ENCODE measurements at regions not wholly inside any gene's neighbourhood (a gene's known extent, or its start where the extent isn't known, plus 50 kb on each side); places are given as distances from the start of the nearest gene placed in this dataset.

DNA sequence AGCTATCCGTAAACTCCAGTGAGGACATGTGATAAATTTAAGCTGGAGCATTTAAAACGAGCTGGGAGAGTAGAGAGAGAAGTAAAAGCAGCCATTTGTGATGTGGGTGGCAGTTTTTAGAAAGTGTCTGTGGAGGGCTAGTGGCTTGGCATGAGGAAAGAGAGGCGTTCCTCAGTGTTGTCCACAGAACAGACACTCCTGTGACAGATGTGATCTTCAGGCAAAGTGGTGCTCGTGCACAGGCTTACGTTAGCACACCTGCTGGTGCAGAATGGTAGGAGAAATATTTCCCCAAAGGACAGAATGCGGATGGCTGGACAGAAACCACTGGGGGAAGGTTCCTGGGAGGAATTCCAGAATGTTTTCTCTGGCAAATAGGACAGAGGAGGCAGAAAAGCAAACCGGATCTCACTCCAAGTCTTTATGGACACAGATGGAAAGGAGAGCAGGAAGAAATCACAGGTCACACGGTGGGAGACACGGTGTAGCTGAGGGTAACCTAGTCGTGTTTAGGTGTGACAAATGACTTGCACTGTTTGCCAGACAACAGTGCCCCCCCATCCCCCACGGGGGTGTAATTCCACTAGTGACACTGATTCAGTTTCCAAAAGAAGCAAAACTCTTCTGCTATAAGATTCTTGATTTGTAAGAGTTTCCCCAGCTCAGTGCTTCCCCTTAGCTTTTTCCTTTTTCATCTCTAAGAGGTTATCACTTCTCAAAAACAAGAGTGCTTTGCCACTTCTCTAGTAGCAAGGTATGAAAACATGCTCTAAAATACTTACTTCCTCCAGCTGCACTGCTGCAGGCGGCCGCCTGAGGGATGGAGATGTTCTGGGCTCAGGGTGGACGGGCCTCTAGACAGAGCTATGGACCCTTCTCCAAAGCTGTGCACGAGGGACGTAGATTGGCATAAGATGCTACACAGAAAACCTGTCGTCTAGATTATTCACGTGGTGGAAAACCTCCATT lies 293.2 kb downstream of the QKI start:
- TF ChIP-seq FOXP2 (optimal IDR thresholded peaks at IDR 0.05; ENCODE audit: borderline replicate concordance, extremely low read depth, extremely low read length, insufficient read depth) (no peak), POLR2AphosphoS5 (IDR thresholded peaks at IDR 0.05; ENCODE audit: low read depth, low read length) (no peak), SIN3A (IDR thresholded peaks at IDR 0.05; ENCODE audit: borderline replicate concordance, insufficient read depth, low read length) (no peak), TAF1 (IDR thresholded peaks at IDR 0.05; ENCODE audit: borderline replicate concordance, insufficient read depth, low read length) (no peak)
- TF ChIP-seq, protein P1, sequence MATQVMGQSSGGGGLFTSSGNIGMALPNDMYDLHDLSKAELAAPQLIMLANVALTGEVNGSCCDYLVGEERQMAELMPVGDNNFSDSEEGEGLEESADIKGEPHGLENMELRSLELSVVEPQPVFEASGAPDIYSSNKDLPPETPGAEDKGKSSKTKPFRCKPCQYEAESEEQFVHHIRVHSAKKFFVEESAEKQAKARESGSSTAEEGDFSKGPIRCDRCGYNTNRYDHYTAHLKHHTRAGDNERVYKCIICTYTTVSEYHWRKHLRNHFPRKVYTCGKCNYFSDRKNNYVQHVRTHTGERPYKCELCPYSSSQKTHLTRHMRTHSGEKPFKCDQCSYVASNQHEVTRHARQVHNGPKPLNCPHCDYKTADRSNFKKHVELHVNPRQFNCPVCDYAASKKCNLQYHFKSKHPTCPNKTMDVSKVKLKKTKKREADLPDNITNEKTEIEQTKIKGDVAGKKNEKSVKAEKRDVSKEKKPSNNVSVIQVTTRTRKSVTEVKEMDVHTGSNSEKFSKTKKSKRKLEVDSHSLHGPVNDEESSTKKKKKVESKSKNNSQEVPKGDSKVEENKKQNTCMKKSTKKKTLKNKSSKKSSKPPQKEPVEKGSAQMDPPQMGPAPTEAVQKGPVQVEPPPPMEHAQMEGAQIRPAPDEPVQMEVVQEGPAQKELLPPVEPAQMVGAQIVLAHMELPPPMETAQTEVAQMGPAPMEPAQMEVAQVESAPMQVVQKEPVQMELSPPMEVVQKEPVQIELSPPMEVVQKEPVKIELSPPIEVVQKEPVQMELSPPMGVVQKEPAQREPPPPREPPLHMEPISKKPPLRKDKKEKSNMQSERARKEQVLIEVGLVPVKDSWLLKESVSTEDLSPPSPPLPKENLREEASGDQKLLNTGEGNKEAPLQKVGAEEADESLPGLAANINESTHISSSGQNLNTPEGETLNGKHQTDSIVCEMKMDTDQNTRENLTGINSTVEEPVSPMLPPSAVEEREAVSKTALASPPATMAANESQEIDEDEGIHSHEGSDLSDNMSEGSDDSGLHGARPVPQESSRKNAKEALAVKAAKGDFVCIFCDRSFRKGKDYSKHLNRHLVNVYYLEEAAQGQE (IDR thresholded peaks at IDR 0.05; ENCODE audit: insufficient read depth in 1 of 2, low read depth in 2 of 2, low read length in 2 of 2) = peak in 1 of 2 experiments; percentile 35; a peak in 1 of 4 replicates

DNA sequence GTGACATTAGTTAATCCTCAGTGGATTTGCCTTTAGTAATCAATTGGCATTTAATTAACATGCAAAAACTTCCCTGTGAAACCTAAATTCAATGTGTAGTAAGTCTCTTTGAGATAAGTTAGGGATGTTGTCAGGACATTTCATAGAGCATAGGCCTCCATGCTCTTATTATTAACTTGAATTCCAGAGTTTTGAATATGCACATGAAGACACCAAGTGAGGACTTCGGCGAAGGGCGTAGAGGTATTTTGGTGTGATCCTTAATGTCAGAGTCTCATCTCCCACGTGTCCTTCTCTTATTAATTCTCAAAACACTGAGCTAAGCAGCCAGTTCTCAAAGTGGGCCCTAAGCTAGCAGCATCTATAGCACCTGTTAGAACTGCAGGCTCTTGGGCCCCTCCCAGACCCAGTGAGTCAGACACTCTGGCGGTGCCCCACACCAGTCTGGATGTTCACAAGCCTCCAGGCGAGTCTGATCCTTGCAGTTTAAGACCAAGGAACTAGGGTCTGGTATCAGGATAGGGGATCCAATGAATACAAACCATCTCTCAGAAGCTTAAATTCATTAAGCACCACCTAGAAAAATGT lies 292.1 kb downstream of the QKI start:
- TF ChIP-seq, protein P1 (IDR thresholded peaks at IDR 0.05; ENCODE audit: insufficient read depth in 1 of 2, low read depth in 2 of 2, low read length in 2 of 2) = no peak
- TF ChIP-seq SIN3A (IDR thresholded peaks at IDR 0.05; ENCODE audit: borderline replicate concordance, insufficient read depth, low read length) (no peak), TAF1 (IDR thresholded peaks at IDR 0.05; ENCODE audit: borderline replicate concordance, insufficient read depth, low read length) (no peak), POLR2AphosphoS5 (IDR thresholded peaks at IDR 0.05; ENCODE audit: low read depth, low read length) (no peak), FOXP2 (optimal IDR thresholded peaks at IDR 0.05; ENCODE audit: borderline replicate concordance, extremely low read depth, extremely low read length, insufficient read depth) (no peak)

DNA sequence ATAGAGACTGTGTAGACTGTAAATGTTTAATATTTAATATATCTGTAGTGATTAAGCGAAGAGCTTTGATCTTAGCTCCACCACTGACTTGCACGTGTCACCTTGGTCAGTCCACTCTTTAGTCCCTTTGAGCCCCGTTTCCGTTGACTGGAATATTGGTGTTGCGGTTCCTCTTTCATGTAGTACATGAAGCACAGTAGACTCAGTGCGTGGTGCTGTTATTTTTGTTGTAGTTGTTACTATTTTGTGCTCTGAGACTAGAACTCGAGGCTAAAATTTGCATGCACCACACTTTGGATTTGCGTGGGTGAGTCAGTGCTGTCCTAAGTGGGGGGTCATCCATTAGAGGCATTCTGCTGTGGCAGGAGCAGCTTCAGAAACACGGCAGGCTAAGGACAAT lies 291.4 kb downstream of the QKI start:
- TF ChIP-seq POLR2AphosphoS5 (IDR thresholded peaks at IDR 0.05; ENCODE audit: low read depth, low read length) = no peak
- no peak for TF ChIP-seq SIN3A (IDR thresholded peaks at IDR 0.05; ENCODE audit: borderline replicate concordance, insufficient read depth, low read length)
- TF ChIP-seq FOXP2 (optimal IDR thresholded peaks at IDR 0.05; ENCODE audit: borderline replicate concordance, extremely low read depth, extremely low read length, insufficient read depth) = no peak
- no peak for TF ChIP-seq TAF1 (IDR thresholded peaks at IDR 0.05; ENCODE audit: borderline replicate concordance, insufficient read depth, low read length)
- TF ChIP-seq, protein P1 (IDR thresholded peaks at IDR 0.05; ENCODE audit: insufficient read depth in 1 of 2, low read depth in 2 of 2, low read length in 2 of 2) = no peak

DNA sequence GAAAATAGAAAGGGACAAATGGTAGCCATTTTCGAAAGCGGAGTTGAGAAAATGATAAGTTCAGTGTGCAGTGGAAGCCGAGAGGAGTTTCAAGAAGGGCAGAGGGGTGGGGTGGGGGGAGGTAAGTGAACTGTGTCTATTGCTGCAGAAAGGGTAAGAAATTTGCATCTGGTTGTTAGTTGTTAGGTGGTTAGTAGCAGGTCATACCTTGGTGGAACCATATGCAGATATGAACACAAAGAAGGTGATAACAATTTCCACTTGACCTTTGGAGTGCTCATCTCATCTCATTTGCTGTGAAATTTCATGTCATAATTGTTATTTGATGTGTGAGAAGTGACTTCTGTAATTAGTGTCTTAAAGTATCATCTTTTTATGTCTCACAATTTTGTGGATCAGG lies 288.2 kb downstream of the QKI start:
- TF ChIP-seq SIN3A (IDR thresholded peaks at IDR 0.05; ENCODE audit: borderline replicate concordance, insufficient read depth, low read length) (no peak), POLR2AphosphoS5 (IDR thresholded peaks at IDR 0.05; ENCODE audit: low read depth, low read length) (no peak), FOXP2 (optimal IDR thresholded peaks at IDR 0.05; ENCODE audit: borderline replicate concordance, extremely low read depth, extremely low read length, insufficient read depth) (no peak), TAF1 (IDR thresholded peaks at IDR 0.05; ENCODE audit: borderline replicate concordance, insufficient read depth, low read length) (no peak)
- TF ChIP-seq, protein P1 (IDR thresholded peaks at IDR 0.05; ENCODE audit: insufficient read depth in 1 of 2, low read depth in 2 of 2, low read length in 2 of 2) = no peak
